SK-N-SH treated with all-trans-retinoic acid at 6 μM for 48 hours (cell line): ENCODE measurements at regions not wholly inside any gene's neighbourhood (a gene's known extent, or its start where the extent isn't known, plus 50 kb on each side); places are given as distances from the start of the nearest gene placed in this dataset.
A peak's percentile ranks its signal among the peaks of the same experiment; 100 is the strongest.

Experiments
- ATAC-seq: fragments of 200-7000 bp; cut with Tn5 transposase; 3 replicates; pipeline ENCODE4 v1.9.1; 2020; ENCODE audit warnings: mild to moderate bottlenecking, moderate library complexity
- ARNTL ChIP-seq: fragments of 450-650 bp; formaldehyde crosslinking; IDR thresholded peaks from 2 replicates; pipeline ENCODE4 v1.5.0; 2020; ENCODE audit warnings: low read depth, mild to moderate bottlenecking, moderate library complexity, borderline replicate concordance
- BACH2 ChIP-seq: fragments of 250-450 bp; sonication (Bioruptor Pico); IDR thresholded peaks from 2 replicates; pipeline ENCODE4 v1.9.0; 2021; ENCODE audit warnings: mild to moderate bottlenecking, borderline replicate concordance
- CREB5 ChIP-seq: fragments of 250-450 bp; sonication (Bioruptor Pico); IDR thresholded peaks from 2 replicates; pipeline ENCODE4 v1.5.1; 2020; ENCODE audit warnings: low read depth, mild to moderate bottlenecking, moderate library complexity
- CSDC2 ChIP-seq: fragments of 250-450 bp; sonication (Bioruptor Pico); IDR thresholded peaks from 2 replicates; pipeline ENCODE4 v1.5.0; 2020; ENCODE audit warnings: mild to moderate bottlenecking, moderate library complexity
- CSRNP3 ChIP-seq: fragments of 250-450 bp; sonication (Bioruptor Pico); IDR thresholded peaks from 2 replicates; pipeline ENCODE4 v1.5.1; 2021; ENCODE audit warnings: mild to moderate bottlenecking, moderate library complexity
- ESRRG ChIP-seq: fragments of 250-450 bp; sonication (Bioruptor Pico); IDR thresholded peaks from 2 replicates; pipeline ENCODE4 v1.6.1; 2021; ENCODE audit warnings: mild to moderate bottlenecking
- GLIS3 ChIP-seq: fragments of 250-450 bp; sonication (Bioruptor Pico); IDR thresholded peaks from 2 replicates; pipeline ENCODE4 v1.5.0; 2020; ENCODE audit warnings: mild to moderate bottlenecking, moderate library complexity
- ISL1 ChIP-seq: fragments of 250-450 bp; sonication (Bioruptor Pico); IDR thresholded peaks from 2 replicates; pipeline ENCODE4 v2.1.2; 2022; ENCODE audit warnings: mild to moderate bottlenecking, moderate library complexity
- OSR1 ChIP-seq: fragments of 250-450 bp; sonication (Bioruptor Pico); IDR thresholded peaks from 2 replicates; pipeline ENCODE4 v1.8.0; 2022; ENCODE audit warnings: moderate library complexity, mild to moderate bottlenecking, inconsistent platforms
- PATZ1 ChIP-seq: fragments of 250-450 bp; sonication (Bioruptor Pico); IDR thresholded peaks from 2 replicates; pipeline ENCODE4 v1.8.0; 2020; ENCODE audit warnings: mild to moderate bottlenecking, moderate library complexity, borderline replicate concordance
- POU6F1 ChIP-seq: fragments of 250-450 bp; sonication (Bioruptor Pico); IDR thresholded peaks from 2 replicates; pipeline ENCODE4 v1.8.0; 2021; ENCODE audit warnings: low read depth, mild to moderate bottlenecking, moderate library complexity, borderline replicate concordance
- PPARA ChIP-seq: fragments of 250-450 bp; sonication (Bioruptor Pico); IDR thresholded peaks from 2 replicates; pipeline ENCODE4 v1.5.0; 2020; ENCODE audit warnings: mild to moderate bottlenecking, borderline replicate concordance
- SNAI2 ChIP-seq: fragments of 250-450 bp; sonication (Bioruptor Pico); IDR thresholded peaks from 2 replicates; pipeline ENCODE4 v1.5.0; 2020; ENCODE audit warnings: mild to moderate bottlenecking, moderate library complexity
- TOX ChIP-seq: fragments of 250-450 bp; sonication (Bioruptor Pico); IDR thresholded peaks from 2 replicates; pipeline ENCODE4 v1.8.0; 2021; ENCODE audit warnings: mild to moderate bottlenecking, moderate library complexity, borderline replicate concordance
- TSHZ2 ChIP-seq: fragments of 250-450 bp; sonication (Bioruptor Pico); IDR thresholded peaks from 2 replicates; pipeline ENCODE4 v1.5.0; 2020; ENCODE audit warnings: mild to moderate bottlenecking, moderate library complexity
- ZC3H10 ChIP-seq: fragments of 250-450 bp; sonication (Bioruptor Pico); IDR thresholded peaks from 2 replicates; pipeline ENCODE4 v1.5.1; 2021; ENCODE audit warnings: mild to moderate bottlenecking, moderate library complexity
- ZFP3 ChIP-seq: fragments of 250-450 bp; sonication (Bioruptor Pico); IDR thresholded peaks from 2 replicates; pipeline ENCODE4 v1.5.0; 2020; ENCODE audit warnings: mild to moderate bottlenecking, moderate library complexity
- ZFP30 ChIP-seq: fragments of 450-650 bp; formaldehyde crosslinking; IDR thresholded peaks from 2 replicates; pipeline ENCODE4 v1.5.0; 2022; ENCODE audit warnings: mild to moderate bottlenecking, moderate library complexity
- ZNF565 ChIP-seq: fragments of 450-650 bp; formaldehyde crosslinking; conservative IDR thresholded peaks from 2 replicates; pipeline ENCODE4 v1.5.0; 2020; ENCODE audit warnings: low read depth, mild to moderate bottlenecking, moderate library complexity
- ZNF70 ChIP-seq: fragments of 450-650 bp; formaldehyde crosslinking; IDR thresholded peaks from 2 replicates; pipeline ENCODE4 v1.5.0; 2020; ENCODE audit warnings: mild to moderate bottlenecking, moderate library complexity
- ZNF8 ChIP-seq: fragments of 450-650 bp; formaldehyde crosslinking; IDR thresholded peaks from 2 replicates; pipeline ENCODE4 v1.5.0; 2020; ENCODE audit warnings: mild to moderate bottlenecking, moderate library complexity

GRCh38 chr4:157792716-157793115, 380.1 kb downstream of the GASK1B start:
- TF ChIP-seq ESRRG (CRISPR knock-in tag): no peak
- no peak for TF ChIP-seq GLIS3 (CRISPR knock-in tag)
- no peak for TF ChIP-seq TSHZ2 (CRISPR knock-in tag)
- TF ChIP-seq PATZ1 (CRISPR knock-in tag): no peak
- no peak for TF ChIP-seq ZNF8 (CRISPR knock-in tag)
- TF ChIP-seq ARNTL: no peak
- TF ChIP-seq ISL1: no peak
- TF ChIP-seq ZNF70: no peak
- TF ChIP-seq, all 23 proteins: peak for 0
- ATAC-seq: peak; percentile 48; the same call in 2 of the 3 replicates

- TF ChIP-seq ZNF70 (no peak), ZNF565 (CRISPR knock-in tag) (no peak), SNAI2 (CRISPR knock-in tag) (no peak), ZFP30 (CRISPR knock-in tag) (no peak), ISL1 (no peak), GLIS3 (CRISPR knock-in tag) (no peak)
- ATAC-seq: no peak
Measured at GRCh38 chr4:157791236-157791635, 381.6 kb downstream of the GASK1B start.

GRCh38 chr4:157787618-157788017, 385.2 kb downstream of the GASK1B start:
- TF ChIP-seq PATZ1 (CRISPR knock-in tag) (no peak), ZNF565 (CRISPR knock-in tag) (no peak), ESRRG (CRISPR knock-in tag) (no peak), PPARA (no peak), CREB5 (CRISPR knock-in tag) (no peak), ISL1 (no peak), TSHZ2 (CRISPR knock-in tag) (no peak), ZC3H10 (CRISPR knock-in tag) (no peak), SNAI2 (CRISPR knock-in tag) (no peak), BACH2 (CRISPR knock-in tag) (no peak), POU6F1 (CRISPR knock-in tag) (no peak), ZFP3 (no peak), CSRNP3 (CRISPR knock-in tag) (no peak), ARNTL (no peak), CSDC2 (CRISPR knock-in tag) (no peak), OSR1 (CRISPR knock-in tag) (no peak), ZNF8 (CRISPR knock-in tag) (no peak), GLIS3 (CRISPR knock-in tag) (no peak), ZNF70 (no peak), TOX (CRISPR knock-in tag) (no peak)
- TF ChIP-seq, all 23 proteins: peak for 0
- ATAC-seq: no peak
